GM19395 (cell line): ENCODE measurements at regions not wholly inside any gene's neighbourhood (a gene's known extent, or its start where the extent isn't known, plus 50 kb on each side); places are given as distances from the start of the nearest gene placed in this dataset.
"Not testable (repeated sequence)": the region's sequence is repeated elsewhere in the genome, so short reads cannot be mapped to it uniquely, and the experiment has no call there.

ENCODE experiments used
- ATAC-seq: cut with Tn5 transposase; IDR thresholded peaks from one replicate; pipeline ENCODE4 v1.9.1; 2021; ENCODE audit warnings: mild to moderate bottlenecking, moderate library complexity; ENCODE audit not compliant: unreplicated experiment

DNA sequence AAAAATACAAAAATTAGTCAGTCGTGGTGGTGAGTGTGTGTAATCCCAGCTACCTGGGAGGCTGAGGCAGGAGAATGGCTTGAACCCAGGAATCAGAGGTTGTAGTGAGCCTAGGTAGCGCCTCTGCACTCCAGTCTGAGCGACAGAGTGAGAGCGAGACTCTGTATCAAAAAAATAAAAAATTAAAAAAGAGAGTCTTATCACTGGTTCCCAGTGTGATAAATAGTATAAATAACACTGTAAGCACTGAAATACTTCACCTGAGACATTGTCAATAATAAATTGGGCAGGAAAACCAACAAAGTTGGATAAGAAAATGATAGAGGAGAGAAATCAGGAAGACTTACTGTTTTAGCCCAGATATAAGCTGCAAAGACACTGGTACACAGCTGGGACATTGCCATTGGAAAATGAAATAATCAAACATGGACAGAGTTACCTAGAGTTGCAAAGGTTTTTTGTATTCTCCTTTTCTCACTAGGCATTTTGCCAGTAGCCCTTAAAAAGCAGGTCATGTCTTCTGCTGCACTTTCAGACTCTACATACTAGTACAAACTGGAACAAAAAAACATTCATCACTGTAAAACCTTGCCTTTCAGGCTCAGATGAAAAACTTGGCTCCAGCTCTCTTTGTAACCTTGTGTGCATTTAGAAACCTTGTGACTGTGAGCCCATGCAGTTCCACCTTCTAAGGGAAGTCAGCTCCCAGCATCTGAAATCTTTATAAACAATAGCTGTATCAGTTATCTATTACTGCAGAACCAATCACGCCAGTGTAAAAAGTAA, 55.0 kb upstream of the PPP1R2C start:
- no peak for ATAC-seq

DNA sequence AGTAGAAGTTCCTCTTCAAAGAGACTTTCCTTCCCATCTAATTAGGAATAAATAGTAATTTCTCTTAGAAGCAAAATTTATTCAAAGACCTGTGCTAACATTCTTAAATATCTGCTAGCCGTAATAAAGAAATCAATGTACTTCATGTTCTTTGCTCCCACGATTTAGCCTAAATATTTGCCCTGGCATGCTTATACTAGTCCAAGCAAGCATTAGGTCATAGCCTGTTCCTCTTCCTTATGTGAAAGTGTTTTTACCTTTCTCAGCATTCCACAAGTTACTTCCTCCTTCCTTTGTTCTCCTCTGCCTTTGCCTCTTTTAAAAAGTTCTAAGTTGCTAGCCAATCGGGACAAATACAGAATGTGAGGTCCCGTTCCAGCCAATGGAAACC, 55.6 kb upstream of the PPP1R2C start:
- ATAC-seq = not testable (repeated sequence)

DNA sequence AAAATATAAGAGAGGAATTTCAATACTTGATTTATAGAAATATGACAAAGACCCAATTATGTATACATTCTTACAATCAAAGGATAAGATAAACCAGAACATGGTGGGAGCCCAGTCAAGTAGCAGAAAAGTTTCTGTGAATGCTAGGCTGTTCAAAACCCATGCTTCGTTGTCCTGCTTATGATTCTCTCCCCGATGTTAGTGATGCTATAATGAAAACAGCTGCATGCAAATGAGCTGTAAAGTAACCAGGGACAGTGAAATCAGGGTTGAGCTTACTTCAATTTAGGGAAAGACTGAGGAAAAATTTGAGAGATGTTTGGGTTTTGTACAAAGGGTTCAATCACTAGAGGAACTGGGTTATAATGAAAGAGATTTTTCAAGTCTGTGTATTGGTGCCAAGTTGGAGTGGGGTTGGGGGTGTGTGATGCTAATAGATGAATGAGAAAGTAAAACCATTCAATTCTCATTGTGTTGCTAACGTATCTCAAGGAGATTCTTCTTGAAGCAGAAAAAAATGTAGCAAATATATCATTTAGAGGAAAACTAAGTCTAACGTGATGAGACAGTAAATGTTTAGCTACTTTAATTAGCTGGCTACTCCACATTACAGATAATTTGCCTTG, 59.3 kb upstream of the PPP1R2C start:
- ATAC-seq = no peak

DNA sequence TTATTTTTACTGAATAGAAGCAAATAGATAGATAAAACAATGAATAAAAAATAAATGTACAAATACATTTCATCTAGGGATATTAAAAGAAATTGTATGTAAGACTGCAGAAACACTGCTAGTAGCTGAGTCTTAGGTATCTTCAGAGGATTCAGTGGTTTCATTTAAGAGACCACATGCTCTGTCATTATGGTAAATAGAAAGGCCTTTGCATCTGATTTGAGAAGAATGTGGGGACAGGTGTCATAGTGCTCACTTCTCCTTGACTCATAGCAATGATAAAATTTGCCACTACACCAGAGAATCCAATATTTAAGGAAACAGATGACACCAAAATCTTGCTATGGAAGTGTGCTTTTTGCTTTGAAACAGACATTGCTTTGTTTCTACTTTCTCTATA, 59.8 kb upstream of the PPP1R2C start:
- ATAC-seq = peak; percentile 84

DNA sequence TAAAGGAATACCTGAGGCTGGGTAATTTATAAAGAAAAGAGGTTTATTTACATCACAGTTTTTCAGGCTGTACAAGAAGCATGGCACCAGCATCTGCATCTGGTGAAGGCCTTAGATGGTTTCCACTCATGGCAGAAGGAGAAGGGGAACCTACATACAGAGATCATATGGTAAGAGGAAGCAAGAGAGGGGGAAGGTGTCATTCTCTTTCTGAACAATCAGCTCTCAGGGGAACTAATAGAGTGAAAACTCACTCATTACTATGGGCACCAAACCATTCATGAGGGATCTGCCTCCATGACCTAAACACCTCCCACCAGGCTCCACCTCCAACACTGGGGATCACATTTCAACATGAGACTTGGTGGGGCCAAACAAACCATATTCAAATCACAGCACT, 61.7 kb upstream of the PPP1R2C start:
- no peak for ATAC-seq

DNA sequence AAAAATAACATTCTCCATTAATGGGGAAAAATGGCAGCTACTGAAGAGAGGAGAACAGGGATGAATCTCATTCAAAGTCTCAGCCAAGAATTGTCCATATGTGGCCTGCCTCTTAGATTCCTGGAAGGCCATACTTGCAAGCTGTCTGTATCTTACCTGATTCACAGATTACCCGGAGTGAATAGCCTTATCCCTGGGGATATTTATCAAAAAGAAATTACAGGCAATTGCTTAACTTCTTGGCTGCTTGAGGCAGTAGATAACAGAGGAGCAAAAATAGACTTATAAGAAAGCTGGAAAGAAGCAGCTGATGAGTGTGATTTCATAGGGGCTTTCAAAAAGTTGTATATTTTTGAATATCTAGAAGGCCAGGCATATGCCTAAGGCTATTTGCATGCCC, 68.8 kb upstream of the PPP1R2C start:
- no peak for ATAC-seq

DNA sequence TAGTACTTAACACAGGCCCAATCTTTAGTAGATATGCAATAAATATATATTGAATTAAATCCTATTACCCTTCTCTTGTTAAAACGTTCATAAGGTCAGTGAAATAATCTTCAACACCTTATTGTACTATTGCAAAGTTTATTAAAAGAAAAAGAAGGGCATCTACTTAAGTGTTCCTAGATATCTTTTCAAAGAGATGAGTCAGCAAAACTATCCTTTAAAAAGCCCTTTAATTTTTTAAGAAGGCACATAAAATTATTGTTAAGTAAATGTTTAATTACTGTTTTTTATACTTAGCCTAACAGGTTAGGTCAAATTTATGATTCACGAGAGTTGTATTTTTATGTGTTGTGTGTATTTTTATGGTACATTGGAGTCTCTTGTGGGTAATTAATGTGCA, 77.3 kb upstream of the PPP1R2C start:
- no peak for ATAC-seq

DNA sequence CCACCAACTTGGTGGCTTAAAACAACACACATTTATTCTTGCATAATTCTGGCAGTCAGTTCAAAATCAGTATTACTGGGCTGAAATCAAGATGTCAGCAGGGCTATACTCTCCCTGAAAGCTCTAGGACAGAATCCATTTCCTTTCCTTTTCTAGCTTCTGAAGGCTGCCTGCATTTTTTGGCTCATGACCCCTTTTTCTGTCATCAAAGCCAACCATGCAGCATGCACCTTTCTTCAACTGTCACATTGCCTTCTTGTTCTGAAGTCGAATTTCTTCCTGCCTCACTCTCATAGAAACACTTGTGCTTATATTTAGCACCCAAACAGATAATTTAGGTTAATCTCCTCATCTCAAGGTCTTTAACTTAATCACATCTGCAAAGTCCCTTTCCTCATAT, 79.8 kb upstream of the PPP1R2C start:
- no peak for ATAC-seq

DNA sequence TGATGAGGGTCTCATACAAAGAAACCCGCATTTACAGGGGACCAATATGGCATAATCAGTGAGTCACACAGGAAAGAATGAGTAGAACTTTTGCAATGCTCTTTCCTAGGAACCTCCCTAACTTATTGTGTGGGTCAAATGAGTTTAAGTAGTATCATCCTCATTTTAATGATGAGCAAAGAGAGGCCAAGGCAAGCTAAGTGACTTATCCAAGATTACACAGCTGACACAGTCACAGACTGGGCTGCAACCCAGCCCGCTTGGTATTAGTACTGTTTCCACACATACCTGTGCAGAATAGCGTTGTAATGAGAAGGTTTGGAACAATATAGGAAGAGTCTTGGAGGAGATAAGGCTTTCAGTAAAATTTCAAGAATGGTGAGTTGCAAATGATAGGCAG, 91.0 kb upstream of the PPP1R2C start:
- ATAC-seq = no peak

DNA sequence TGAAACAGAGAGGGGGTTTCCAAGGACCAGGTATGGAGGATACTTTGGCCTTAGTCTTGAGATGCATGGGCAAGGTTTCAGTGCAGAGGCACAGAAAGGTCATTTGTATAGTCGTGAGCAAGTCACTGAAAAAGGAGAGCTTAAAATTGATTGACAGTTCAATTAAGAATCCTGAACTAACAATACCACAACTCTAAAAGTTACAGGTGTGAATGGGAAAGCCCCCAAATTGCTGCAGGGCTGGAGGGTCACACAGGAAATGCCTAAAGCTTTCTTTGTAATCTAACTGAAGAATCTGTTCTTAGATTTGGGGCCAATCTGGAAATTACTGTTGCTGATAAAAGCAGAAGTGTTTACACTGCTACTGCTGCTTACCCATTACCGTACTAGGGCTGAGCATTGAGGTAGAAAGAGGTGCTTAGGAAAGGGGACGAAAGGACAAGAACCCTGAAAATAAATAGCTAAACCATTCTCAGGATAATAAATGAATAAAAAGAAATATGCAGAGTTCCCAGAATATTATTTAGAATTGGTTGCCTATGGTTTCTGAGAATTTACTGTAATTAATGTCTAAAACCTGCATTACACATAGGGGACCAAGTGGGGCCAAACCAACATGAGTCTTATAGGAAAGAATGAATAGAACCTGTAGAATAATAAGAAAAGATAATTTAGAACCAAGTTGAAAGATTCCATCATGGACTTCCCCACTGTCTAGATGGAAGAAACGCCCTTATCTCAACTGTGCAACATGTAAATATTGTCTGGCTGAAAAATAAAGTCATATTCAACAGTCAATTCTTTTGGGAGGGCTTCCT, 91.9 kb upstream of the PPP1R2C start:
- ATAC-seq = peak; percentile 91

DNA sequence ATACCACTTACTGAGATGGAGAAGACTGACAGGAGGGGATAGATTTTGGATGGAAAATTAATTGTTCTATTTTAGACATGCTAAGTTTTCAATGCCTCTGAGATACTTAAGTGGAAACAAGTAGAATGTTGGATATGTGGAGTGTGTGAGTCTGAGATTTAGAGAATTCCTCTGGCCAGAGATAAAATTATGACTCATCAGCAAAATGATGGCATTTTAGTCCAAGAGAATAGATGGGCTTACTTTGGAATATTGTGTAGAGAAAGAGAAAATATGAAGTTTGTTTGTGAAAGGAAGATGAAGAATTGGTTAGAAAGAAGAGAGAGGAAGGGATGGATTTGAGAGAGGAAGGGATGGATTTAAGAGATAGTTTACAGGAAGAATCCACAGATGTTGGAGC, 108.6 kb upstream of the PPP1R2C start:
- ATAC-seq = no peak

DNA sequence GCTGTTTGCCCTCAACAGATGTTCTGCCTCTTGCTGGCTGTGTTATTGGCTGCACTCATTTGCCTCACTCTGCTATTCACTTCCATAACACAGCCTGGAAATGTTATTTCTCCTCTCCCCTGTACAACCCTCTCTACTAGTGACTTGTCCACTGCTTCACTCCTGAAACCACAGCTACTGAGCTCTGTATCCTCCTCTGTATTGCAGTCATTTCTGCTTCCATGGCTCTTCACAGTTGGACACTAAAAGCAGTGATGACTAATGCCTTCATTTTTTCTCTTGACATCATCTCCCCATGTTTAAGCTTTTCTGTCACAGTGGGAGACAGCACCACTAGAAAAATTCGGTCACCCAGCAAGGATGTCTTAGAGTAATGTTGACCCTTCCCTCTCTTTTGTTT, 123.0 kb upstream of the PPP1R2C start:
- ATAC-seq = no peak

DNA sequence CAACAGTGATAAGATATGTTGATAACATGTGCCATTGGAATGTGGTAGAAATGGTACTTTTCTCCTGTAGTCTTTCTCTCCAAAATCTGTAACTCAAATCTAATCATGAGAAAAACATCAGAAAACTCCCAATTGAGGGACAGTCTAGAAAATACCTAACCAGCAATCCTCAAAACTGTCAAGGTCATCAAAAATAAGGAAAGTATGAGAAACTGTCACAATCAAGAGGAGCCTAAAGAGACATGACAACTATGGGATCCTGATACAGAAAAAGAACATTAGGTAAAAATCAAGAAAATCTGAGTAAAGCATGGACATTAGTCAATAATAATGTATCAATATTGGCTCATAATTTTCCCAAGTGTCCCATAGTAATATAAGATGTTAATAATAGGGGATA, 124.5 kb upstream of the PPP1R2C start:
- ATAC-seq = no peak

DNA sequence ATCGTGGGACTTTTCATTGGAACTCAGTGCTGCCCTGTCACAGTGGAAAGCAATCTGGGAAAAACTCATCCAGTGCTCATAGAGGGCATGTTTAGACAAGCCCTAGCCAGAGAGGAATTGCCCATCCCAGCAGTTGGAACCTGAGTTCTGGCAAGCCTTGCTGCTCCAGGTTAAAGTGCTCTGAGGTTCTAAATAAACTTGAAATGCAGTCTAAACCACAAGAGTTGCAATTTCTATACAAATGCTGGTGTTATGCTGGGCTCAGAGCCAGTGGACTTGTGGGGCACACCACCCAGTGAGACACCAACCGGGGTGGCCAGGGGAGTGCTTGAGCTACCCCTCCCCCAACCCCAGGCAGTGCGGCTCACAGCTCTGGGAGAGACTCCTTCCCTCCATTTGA, 142.8 kb upstream of the PPP1R2C start:
- no peak for ATAC-seq

DNA sequence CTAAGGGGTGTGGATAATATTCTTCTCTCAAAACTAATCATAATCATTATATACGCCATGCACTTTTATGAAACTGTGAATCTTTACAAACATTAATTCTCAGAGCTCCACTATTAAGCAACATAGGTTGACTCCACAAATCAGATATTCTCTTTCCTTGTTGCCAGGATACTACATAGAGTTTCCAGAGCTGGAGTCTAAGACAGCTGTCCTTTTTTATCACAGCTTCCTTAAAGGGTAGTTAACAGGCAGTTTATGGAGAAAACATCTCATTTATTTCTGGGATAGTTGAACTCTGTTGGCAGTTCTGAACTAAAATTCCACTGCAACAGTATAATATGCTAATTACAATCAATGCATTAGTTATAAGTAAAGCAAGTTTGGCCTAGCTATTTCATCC, 152.1 kb upstream of the PPP1R2C start:
- no peak for ATAC-seq

DNA sequence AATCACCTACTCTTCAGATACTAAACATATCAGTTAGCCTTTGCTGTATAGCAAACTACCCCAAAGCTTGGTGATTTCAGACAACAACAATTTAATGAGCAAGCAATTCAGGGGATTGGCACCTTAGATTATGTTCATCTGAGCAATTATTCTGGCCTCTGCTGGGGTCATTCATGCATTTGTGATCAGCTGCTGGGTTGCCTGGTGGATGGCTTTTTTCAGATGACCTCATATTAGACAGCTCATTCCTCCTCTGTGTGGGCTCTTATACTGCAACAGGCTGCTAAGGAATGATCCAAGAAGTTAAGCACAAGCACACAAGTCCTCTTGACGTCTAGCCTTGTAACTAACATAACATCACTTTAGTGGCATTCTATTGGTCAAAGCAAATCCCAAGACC, 153.0 kb upstream of the PPP1R2C start:
- ATAC-seq = no peak

DNA sequence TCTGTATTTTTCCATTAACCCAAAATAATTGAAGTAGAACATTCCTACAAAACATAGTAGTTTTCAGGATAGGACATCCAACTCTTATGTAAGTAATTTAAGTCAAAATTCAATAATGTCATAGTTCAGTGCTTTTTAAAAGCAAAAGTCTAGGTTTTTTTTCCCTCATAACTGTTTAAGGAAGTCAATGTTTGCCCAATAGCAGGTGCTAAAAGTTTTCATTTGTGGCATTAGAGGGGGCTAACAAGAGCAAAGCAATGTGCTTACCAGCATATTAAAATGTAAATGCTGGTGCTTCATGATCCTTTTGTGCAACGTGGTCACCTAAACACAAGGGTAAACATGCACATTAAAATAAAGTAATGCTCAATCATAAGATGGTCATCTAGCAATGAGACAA, 155.2 kb upstream of the PPP1R2C start:
- ATAC-seq = no peak

DNA sequence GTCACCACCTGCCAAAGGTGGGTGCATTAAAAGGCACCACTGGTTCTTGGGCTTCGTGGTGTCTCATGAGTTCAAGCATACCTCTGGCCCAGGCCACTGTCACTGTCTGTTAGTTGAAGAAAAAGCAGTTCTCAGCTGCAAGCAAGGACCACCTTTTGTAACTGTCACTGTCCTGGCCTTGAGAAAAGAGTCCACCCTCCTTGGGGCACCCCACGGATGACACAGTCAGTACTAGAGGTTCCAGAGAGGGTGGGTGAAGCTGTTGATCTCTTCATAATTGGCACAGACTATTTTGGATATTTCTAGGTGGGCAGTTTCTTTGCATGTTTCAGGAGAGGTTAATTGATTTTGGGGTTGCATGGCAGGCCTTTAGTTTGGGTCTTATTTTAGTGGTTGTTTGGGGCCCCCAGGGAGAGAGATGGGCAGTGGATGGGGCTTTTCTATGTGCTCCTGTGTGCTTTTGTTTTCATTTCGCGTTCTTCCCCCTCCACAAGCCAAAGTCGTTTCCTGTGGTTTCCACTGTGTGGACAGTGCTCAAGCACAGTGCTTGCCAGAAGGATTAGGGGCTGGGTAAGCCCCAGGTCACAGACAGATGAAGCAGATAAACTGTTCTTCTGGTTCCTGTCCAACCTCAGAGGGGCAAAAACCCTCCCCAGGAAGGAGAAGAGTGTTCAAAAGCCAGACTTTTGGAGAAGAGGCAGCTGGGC, 156.2 kb upstream of the PPP1R2C start:
- peak; percentile 97 for ATAC-seq

DNA sequence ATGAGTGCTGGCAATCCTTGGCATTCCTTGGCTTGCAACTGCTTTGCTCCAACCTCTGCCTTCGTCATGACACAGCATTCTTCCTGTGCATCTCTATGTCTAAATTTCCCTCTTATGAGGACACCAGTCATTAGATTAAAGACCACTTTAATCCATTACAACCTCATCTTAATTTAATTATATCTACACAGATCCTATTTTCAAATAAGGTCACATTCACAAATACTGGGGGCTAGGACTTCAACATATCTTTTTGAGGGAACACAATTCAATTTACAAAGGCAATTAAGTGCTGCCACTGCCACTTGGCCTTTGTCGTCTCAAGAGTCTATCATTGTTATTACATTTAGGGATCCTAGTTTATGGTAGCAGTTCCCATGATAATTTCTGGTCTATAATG, 163.7 kb upstream of the PPP1R2C start:
- ATAC-seq = no peak

DNA sequence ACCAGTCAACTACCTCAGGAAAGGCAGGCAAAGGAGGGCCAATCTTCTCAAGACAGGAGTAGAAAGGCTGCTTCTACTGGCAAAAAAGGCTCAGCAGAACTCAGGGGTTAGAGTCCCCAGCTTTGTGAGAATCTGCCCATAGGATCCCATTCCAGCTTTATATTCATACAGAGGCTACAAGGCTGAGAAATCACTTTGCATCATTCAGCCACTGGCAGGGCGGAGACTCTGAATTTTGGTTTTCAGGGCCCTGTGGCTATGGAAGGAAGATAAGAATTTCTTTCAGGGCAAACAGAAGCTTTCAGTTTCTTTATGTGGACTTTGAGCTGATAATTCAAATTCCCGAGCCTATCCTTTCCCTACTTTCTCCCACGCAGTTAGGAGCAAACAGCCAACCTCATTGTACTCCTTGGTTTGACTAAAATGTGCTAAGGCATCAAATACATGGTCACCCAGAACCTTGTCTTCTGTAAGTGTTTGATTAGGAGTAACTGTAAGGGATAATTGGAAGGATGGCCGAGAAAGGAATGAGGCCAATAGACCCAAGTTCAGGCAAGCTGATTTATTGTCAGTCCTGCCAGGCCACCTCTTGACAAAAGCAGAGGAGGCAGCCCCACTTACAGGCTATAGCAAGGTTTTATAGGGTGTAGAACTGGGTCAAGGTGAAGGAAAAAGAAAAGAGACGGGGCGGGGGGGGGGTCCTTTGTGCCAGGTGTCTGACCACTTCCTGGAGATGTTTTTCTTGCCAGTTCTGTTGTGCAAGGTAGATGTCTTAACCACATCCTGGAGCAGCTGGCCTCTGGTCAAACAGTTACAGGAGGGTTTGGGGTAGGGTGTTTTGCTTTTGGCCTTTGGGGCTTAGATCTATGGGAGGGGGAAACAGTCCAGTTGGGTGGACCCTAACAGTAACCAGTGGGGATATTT, 165.3 kb upstream of the PPP1R2C start:
- peak; percentile 84 for ATAC-seq
